Vagina (tissue), 2 donors: ENCODE measurements at regions not wholly inside any gene's neighbourhood (a gene's known extent, or its start where the extent isn't known, plus 50 kb on each side); places are given as distances from the start of the nearest gene placed in this dataset.
"Not testable (repeated sequence)": the region's sequence is repeated elsewhere in the genome, so short reads cannot be mapped to it uniquely, and the experiment has no call there.

ENCODE experiments used
- POLR2A ChIP-seq, 2 donors: fragments of 450-650 bp; IDR thresholded peaks; one replicate each; pipeline ENCODE4 v1.6.1; 2017; ENCODE audit warnings: antibody characterized with exemption in 2 of 2, mild to moderate bottlenecking in 2 of 2, moderate library complexity in 2 of 2
- POLR2AphosphoS5 ChIP-seq, 2 donors: sonication (generic); formaldehyde crosslinking; IDR thresholded peaks; one replicate each; pipeline ENCODE4 v1.9.0; 2017; ENCODE audit warnings: antibody characterized with exemption in 2 of 2, mild to moderate bottlenecking in 2 of 2, low read depth in 1 of 2; ENCODE audit not compliant: insufficient read depth in 1 of 2
- TF ChIP-seq, protein P1 (sequence below), 3 experiments: fragments of 450-650 bp in 2 of 3; fragments of 200-600 bp in 1 of 3; sonication (generic) in 1 of 3; IDR thresholded peaks; one replicate each; pipeline ENCODE4 v1.5.1; 2017 to 2019; ENCODE audit warnings: antibody characterized with exemption in 3 of 3, mild to moderate bottlenecking in 2 of 3, moderate library complexity in 2 of 3

DNA sequence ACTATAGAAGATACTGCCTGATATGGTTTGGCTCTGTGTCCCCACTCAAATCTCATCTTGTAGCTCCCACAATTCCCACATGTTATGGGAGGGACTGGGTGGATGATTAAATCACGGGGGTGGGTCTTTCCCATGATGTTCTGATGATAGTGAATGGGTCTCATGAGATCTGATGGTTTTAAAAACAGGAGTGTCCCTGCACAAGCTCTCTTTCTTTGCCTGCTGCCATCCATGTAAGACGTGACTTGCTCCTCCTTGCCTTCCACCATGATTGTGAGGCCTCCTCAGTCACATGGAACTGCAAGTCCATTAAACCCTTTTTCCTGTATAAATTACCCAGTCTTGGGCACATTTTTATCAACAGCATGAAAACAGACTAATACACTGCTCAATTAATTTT lies 217.8 kb downstream of the FAM43A start:
- TF ChIP-seq POLR2A (IDR thresholded peaks at IDR 0.05); POLR2AphosphoS5 (IDR thresholded peaks at IDR 0.05; ENCODE audit: insufficient read depth in 1 of 2, low read depth in 1 of 2): not testable (repeated sequence)
- TF ChIP-seq, protein P1, sequence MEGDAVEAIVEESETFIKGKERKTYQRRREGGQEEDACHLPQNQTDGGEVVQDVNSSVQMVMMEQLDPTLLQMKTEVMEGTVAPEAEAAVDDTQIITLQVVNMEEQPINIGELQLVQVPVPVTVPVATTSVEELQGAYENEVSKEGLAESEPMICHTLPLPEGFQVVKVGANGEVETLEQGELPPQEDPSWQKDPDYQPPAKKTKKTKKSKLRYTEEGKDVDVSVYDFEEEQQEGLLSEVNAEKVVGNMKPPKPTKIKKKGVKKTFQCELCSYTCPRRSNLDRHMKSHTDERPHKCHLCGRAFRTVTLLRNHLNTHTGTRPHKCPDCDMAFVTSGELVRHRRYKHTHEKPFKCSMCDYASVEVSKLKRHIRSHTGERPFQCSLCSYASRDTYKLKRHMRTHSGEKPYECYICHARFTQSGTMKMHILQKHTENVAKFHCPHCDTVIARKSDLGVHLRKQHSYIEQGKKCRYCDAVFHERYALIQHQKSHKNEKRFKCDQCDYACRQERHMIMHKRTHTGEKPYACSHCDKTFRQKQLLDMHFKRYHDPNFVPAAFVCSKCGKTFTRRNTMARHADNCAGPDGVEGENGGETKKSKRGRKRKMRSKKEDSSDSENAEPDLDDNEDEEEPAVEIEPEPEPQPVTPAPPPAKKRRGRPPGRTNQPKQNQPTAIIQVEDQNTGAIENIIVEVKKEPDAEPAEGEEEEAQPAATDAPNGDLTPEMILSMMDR (IDR thresholded peaks at IDR 0.05), result not testable (repeated sequence)
